Activated T-helper 9 cell treated with anti-CD3 and anti-CD28 coated beads, Interleukin-2, amount 50 U/mL, for 16 hours (primary cell): ENCODE measurements at regions not wholly inside any gene's neighbourhood (a gene's known extent, or its start where the extent isn't known, plus 50 kb on each side); places are given as distances from the start of the nearest gene placed in this dataset.

Source experiments
- DNase-seq: peaks from one replicate; pipeline ENCODE4 v3.0.0-alpha.2; 2020; ENCODE audit warnings: low read depth

GRCh38 chr13:109516186-109516585 is 270.2 kb downstream of the IRS2 start:
- DNase-seq, result no peak

GRCh38 chr13:109510013-109510412 is 276.4 kb downstream of the IRS2 start:
- no peak for DNase-seq

DNA sequence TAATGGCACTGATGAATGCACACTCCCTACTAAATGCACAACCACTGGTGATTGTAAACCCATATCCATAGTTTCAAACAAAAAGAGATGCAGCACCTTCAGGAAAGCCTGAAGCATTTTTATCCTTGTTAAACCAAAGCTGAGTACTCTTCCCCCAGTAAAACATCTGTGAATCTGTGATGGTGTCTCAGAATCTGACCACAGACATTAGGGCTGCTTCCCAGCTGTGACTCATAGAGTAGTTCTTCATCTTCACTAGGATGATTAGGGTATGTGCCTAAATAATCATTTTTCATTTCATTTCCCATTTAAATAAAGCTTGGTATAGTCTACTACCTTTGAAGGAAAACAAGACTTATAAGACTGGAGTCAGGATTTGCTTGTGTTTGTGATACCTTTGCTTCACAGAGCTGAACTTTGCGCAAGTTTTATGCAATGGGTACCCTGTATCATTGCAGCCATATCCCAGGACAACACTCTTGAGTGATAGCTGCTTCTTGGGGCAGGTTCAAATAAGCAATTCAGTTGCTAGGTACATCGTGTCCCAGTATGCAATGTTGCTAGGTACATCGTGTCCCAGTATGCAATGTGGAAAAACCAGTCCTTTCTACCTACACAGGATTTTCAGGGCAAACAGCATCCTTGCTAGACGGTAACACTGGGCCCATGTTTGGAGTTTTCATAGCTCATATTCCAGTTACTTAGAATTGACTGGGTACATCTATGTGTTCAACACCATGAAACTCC is 277.1 kb downstream of the IRS2 start:
- DNase-seq, result no peak

- DNase-seq, result no peak
Measured at GRCh38 chr13:109500146-109500773, 286.1 kb downstream of the IRS2 start.

DNA sequence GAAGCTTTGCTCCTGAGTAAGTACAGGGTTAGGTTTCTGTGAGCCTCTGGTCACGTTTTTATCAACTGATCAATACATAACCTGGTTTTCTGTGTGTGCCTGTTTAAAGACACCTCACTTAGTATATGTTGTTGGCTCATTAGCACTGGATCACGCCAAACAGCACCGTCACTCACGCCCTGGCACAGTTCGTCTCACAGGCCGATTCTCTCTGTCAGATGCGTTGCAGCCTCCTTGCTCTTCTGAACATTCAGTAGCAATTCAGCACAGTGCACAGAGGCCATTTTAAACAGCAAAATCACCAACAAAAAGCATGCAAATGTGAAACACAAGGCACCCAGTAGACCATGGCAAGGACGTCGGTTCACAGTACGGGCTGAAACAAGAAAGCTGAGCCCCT is 288.5 kb downstream of the IRS2 start:
- DNase-seq, result no peak

GRCh38 chr13:109496216-109496615 is 290.2 kb downstream of the IRS2 start:
- DNase-seq, result no peak

DNA sequence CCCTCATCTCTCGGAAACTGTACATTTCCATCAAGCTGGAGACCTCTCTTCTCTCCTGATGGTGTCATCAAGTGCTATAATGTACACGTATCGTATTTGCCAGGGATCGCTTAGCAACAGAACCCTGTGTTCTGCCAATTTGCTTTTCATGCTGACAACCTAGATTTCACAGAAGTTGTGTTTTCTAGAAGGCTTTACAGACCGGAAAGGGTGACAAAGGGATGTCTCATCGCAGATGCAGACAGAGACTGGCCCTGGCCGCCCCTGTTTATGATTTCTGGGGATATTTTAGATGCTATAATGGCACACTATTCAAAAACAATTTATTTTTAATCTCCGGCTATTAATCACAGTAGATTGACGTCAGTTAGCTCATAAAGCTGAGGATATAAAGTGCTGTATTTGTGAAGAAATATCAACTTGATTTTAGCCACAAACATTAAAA is 291.4 kb downstream of the IRS2 start:
- DNase-seq, result no peak

GRCh38 chr13:109485136-109485794 is 301.1 kb downstream of the IRS2 start:
- no peak for DNase-seq

GRCh38 chr13:109483284-109483683 is 303.1 kb downstream of the IRS2 start:
- DNase-seq, result no peak

DNA sequence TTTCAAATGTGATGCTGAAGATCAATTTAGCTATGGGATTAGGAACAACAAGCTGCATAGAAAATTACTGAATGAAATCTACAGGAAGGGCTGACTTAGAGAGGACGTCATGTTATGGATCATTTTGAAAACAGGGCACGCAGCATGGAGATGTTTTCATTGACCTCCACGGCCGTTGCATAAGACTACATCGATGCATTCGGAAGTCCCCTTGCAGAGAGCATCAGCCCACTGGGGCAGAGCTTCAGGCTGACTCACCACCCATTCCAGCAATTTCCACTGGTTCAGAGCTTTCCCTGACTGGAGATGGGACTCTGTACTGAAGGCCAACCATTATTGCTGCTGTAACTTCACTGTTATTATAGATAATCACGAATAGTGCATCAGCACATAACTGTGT is 305.3 kb downstream of the IRS2 start:
- DNase-seq, result no peak

- no peak for DNase-seq
Measured at GRCh38 chr13:109480011-109480955, 306.1 kb downstream of the IRS2 start.

GRCh38 chr13:109479534-109479933 is 306.8 kb downstream of the IRS2 start:
- DNase-seq, result no peak

GRCh38 chr13:109476001-109476400 is 310.4 kb downstream of the IRS2 start:
- DNase-seq, result no peak

- DNase-seq, result no peak
Measured at GRCh38 chr13:109468123-109468522, 318.3 kb downstream of the IRS2 start.

DNA sequence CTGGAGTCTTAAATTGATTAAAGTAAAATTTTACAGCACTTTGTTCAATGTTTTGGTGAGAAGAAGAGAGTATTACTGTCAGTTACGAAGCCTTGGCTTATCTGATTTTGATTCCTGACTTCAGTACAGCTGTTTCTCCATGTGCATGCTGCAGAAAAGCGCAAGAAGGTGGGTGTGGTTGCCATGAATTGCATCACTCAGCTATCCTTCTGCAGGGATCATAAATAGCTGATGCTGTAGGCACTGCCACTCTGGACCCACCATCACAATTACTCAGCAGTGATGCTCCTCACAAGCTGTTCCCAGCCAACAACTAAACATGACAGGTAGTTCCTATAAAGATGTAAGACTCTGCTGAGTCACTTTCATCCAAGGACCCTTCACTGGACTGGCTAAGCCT is 321.2 kb downstream of the IRS2 start:
- no peak for DNase-seq

- no peak for DNase-seq
Measured at GRCh38 chr13:109454167-109454917, 332.0 kb downstream of the IRS2 start.

GRCh38 chr13:109451726-109452125 is 334.7 kb downstream of the IRS2 start:
- no peak for DNase-seq

DNA sequence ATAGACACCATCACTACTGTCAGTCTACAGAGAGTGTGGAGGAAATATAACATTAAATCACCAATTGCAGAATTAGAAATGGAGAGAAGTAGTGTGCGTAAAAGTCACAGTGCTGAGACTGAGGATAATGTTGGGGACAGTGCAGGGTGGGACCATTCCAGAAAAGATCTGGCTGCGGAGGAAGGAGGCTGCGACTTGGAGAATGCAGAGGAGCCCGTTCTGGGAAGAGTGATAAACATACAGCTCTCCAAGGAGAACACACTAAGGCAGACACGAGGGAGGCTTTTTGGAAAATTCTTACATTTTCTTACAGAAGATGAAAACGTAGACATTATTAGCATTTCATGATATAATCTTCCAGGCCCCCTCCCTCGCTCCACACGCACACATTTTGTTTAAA is 337.8 kb downstream of the IRS2 start:
- no peak for DNase-seq

DNA sequence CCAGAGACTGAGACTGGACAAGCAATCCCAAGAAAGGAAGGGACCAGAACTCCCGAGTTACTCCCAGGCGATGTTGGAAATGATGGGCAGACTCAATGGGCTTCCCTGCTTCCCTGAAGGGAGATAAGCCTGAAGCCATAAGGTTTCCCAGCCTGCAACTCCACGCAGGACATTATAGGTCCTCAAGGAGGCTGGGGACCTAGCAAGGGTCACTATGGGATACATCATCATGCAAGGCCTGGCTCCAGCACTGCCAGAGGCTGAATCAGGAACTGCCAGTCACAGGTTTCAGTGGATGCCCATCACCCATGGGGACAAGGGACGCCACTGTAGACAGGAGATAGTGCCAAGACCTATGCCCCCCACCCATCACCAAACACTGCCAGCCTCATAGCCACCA is 338.7 kb downstream of the IRS2 start:
- no peak for DNase-seq

DNA sequence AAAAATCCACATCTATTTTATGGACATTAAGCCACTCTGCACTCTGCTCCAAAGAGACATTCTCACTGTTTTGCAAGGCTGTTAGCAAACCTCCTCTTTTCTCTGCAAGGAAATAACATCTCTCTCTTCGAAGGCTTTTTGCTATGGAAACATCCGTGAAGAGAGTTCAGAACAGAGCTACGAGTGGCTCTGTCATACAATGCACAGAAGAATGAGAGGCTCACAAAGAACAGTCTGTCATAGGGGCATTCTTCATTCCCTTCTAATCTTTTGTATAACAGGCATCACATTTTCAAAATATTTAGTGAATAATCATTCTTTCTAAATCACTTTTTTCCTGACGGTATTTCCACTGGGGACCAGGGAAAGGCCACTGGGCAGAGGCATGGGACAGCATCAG is 346.1 kb downstream of the IRS2 start:
- DNase-seq, result no peak

DNA sequence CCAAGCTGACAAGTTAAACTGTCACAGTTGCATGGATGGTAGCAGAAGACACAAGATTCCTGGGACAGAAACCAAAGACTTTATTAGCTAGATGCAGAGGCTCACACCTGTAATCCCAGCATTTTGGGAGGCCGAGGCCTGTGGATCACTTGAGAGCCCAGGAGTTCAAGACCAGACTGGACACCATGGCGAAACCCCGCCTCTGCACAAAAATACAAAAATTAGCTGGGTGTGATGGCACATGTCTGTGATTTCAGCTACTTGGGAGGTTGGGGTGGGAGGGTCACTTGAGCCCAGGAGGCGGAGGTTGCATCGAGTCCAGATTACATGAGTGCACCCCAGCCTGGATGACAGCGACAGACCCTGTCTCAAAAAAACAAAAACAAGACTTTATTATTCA is 346.6 kb downstream of the IRS2 start:
- DNase-seq, result no peak
